Astrocyte of the spinal cord (primary cell): ENCODE measurements at regions not wholly inside any gene's neighbourhood (a gene's known extent, or its start where the extent isn't known, plus 50 kb on each side); places are given as distances from the start of the nearest gene placed in this dataset.

Experiments used
- DNase-seq: peaks from one replicate; pipeline ENCODE4 v3.0.0; 2011; ENCODE audit warnings: low read depth, low spot score
- H3K4me3 ChIP-seq: 2 replicates; pipeline ENCODE4 v1.5.1; 2011; ENCODE audit warnings: low read depth, mild to moderate bottlenecking, low read length, moderate library complexity
- in situ Hi-C: cut with HindIII; loops from 2 replicates; pipeline ENCODE4 v1.10.0; 2017; ENCODE audit warnings: low sequenced_read_pairs
- TF ChIP-seq, protein P1 (sequence below): IDR thresholded peaks from 2 replicates; pipeline ENCODE4 v1.5.1; 2012; ENCODE audit warnings: low read depth, mild to moderate bottlenecking, low read length, inconsistent platforms

DNA sequence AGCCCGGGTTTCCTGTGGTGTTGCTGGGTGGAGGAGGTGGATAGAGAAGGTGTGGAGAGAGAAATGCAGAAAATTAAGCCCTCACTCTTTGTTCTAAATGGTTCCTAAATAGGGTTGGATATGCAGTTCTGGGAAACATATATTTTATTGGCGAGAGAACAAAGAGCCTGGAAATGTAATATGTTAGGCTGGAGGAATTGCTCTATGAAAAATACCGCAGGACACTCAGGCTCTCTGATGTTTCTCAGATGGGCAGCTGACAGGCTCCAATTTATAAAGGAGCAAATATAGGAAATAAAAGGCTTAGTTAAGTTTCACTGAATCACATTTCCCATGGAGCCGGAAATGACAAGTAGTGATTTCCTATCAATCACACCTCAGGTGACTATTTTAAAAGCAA is 428.0 kb downstream of the TMEM135 start:
- in situ Hi-C loops = no loop called here
- no peak for DNase-seq
- TF ChIP-seq, protein P1, sequence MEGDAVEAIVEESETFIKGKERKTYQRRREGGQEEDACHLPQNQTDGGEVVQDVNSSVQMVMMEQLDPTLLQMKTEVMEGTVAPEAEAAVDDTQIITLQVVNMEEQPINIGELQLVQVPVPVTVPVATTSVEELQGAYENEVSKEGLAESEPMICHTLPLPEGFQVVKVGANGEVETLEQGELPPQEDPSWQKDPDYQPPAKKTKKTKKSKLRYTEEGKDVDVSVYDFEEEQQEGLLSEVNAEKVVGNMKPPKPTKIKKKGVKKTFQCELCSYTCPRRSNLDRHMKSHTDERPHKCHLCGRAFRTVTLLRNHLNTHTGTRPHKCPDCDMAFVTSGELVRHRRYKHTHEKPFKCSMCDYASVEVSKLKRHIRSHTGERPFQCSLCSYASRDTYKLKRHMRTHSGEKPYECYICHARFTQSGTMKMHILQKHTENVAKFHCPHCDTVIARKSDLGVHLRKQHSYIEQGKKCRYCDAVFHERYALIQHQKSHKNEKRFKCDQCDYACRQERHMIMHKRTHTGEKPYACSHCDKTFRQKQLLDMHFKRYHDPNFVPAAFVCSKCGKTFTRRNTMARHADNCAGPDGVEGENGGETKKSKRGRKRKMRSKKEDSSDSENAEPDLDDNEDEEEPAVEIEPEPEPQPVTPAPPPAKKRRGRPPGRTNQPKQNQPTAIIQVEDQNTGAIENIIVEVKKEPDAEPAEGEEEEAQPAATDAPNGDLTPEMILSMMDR = no peak
- no peak overlapping the region for H3K4me3 ChIP-seq

DNA sequence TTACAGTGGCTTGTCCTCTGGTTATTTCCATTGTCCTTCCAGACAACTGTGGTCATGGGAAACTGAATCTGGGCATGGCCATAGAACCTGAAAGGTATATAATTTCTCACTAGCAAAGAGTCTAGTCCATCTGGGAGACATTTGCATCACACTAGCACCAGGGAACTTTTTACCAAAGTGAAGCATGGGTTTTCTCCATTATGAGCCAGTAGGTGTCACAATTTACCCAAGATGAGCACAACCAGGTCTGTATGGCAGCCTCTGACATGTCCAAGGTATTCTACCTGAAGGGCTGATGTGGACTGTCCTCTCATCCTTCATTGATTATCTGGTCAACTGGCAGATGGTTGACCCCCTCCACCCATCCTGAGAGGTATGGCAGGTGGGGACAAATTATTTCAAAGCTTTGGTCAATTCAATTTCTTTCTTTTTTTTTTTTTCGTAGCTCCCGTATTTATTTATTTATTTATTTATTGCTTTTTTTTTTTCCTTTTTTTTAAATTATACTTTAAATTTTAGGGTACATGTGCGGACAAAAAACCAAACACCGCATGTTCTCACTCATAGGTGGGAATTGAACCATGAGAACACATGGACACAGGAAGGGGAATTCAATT is 425.9 kb downstream of the TMEM135 start:
- TF ChIP-seq, protein P1 = no peak
- peak; percentile 13 for DNase-seq
- H3K4me3 ChIP-seq = no peak overlapping the region
- in situ Hi-C loops = no loop called here

DNA sequence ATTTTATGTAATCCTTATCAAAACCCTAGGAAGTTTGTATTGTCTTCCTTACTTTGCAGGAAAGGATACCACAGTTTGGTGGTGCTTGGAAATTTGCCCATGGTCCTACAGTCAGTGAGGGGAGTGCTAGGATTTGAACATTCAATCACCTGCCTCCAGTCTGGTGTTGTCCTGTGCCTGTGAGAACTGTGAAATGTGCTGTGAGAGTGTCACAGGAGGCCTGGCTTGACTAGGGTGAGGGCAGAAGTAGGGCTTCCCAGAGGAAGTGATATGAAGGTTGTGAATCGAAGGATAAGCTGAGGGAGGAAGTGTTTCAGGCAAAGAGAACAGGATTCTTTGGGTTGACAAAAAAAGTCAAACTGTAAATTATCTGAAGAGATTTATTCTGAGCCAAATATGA is 424.4 kb downstream of the TMEM135 start:
- TF ChIP-seq, protein P1 = no peak
- DNase-seq = no peak
- in situ Hi-C loops = no loop called here
- H3K4me3 ChIP-seq = no peak overlapping the region

DNA sequence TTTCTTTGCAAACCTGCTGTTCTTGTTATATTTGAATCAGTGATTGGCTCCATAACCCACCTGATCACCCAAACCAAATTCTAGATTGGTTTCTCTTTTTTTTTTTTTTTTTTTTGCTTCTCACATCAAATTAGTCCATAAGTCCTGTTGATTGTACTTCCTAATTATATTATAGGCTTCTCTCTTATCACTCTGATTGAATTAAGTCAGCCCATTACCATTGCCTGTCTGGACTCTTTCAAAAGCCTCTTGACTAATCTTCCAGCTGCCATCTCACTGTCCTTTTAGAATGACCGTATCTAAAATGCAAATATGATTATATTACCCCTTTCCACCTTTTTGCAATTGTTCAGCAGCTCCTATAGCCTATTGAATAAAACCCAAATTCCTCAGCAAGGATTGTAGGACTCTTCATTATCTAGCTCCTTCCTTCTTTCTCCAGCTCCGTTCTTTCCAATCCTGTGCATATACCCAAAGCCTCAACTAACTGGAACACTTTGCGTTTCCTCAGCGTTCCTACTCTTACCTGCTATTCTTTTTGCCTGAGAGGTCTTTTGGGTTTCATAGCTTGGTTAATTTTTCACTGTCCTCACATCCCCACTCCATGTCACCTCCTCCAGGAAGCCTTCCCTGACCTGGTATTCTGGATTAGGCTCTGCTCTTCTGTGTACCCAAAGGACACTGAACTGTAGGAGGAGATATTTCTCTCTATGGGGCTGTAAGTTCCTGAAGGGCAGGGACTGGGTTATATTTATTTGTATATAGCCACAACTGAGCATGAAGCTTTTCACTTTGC is 423.3 kb downstream of the TMEM135 start:
- TF ChIP-seq, protein P1 = no peak
- H3K4me3 ChIP-seq = no peak overlapping the region
- in situ Hi-C loops = no loop called here
- no peak for DNase-seq

DNA sequence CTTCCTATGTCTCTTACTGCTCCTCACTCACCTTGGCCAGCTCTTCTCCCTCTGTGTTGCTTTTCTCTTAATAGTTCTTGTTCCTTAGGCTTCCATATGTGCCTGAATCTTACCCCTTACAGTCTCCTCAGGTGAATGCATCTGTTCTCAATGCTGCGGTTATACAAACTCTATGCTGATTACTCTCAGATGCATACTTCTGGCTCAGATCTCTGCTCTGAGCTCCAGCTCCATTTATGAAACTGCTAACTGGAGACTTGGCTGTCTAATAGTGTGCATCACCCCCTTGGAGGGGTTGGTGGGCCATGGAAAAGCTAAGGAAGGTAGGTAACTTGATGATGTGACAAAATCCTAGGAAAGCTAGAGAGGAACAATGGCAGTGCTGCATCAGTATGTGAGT is 422.5 kb downstream of the TMEM135 start:
- TF ChIP-seq, protein P1 = no peak
- DNase-seq = no peak
- in situ Hi-C loops = no loop called here
- no peak overlapping the region for H3K4me3 ChIP-seq

DNA sequence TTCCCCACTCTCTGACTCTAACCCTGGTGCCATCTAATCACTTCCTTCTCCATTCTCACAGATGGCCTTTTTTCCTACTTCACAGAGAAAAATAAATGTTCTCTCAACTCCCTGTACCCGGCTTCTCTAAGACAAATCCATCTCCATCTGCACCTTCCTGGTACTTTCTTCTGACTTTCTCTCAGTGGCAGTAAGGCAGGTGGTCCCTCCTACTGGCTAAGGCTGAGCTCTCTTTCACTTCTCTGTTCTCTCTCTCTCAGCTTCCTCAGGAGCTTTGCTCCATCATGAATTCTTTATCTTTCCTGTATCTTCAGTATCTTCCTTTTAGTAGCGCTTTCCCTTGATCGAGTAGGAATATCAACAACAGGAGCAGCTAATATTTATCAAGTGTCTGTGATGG is 421.6 kb downstream of the TMEM135 start:
- in situ Hi-C loops = no loop called here
- DNase-seq = no peak
- TF ChIP-seq, protein P1 = no peak
- H3K4me3 ChIP-seq = no peak overlapping the region
